Esophagus squamous epithelium (tissue), 5 donors: ENCODE measurements at regions not wholly inside any gene's neighbourhood (a gene's known extent, or its start where the extent isn't known, plus 50 kb on each side); places are given as distances from the start of the nearest gene placed in this dataset.

Experiments
- DNase-seq: peaks from one replicate; lab custom pipeline; 2025; lab: John Stamatoyannopoulos, UW
- H3K27ac ChIP-seq, 4 donors: fragments of 200-600 bp; sonication (generic); one replicate each; pipeline ENCODE4 v1.5.1; 2016 to 2019; ENCODE audit warnings: mild to moderate bottlenecking in 1 of 4
- H3K27me3 ChIP-seq, 4 donors: fragments of 200-600 bp; sonication (generic); 1 replicate in 3 of 4; 2 replicates in 1 of 4; pipeline versions ENCODE4 v1.5.1 to v1.6.0; 2017 to 2021; ENCODE audit warnings: antibody characterized with exemption in 1 of 4
- H3K36me3 ChIP-seq, 3 donors: fragments of 200-600 bp; sonication (generic); one replicate each; pipeline ENCODE4 v1.5.1; 2016 to 2019
- H3K4me1 ChIP-seq, 3 donors: fragments of 200-600 bp; sonication (generic); one replicate each; pipeline ENCODE4 v1.5.1; 2017 to 2019
- H3K4me3 ChIP-seq, 4 donors: fragments of 200-600 bp; sonication (generic); 1 replicate in 3 of 4; 2 replicates in 1 of 4; pipeline ENCODE4 v1.5.1; 2016 to 2019; ENCODE audit warnings: mild to moderate bottlenecking in 2 of 4, moderate library complexity in 1 of 4
- H3K9me3 ChIP-seq, 3 donors: fragments of 200-600 bp; sonication (generic); one replicate each; pipeline ENCODE4 v1.5.1; 2016 to 2019
- CTCF ChIP-seq, 6 experiments: fragments of 450-650 bp in 4 of 6; fragments of 200-600 bp in 2 of 6; sonication (generic) in 2 of 6; IDR thresholded peaks; one replicate each; pipeline ENCODE4 v1.5.1; 2016 to 2019; ENCODE audit warnings: antibody characterized with exemption in 6 of 6, mild to moderate bottlenecking in 4 of 6, moderate library complexity in 4 of 6
- POLR2A ChIP-seq, 4 donors: fragments of 450-650 bp; IDR thresholded peaks; one replicate each; pipeline ENCODE4 v1.6.1; 2017; ENCODE audit warnings: antibody characterized with exemption in 4 of 4, mild to moderate bottlenecking in 4 of 4, moderate library complexity in 3 of 4
- WGBS, 2 donors: methylation state at CpG; one replicate each; pipeline ENCODE4 v1.1.5; 2018; 5-methylcytosine and 5-hydroxymethylcytosine counted together
- intact Hi-C: fragments of 100-400 bp; cut with DNase I; formaldehyde crosslinking; loops from one replicate; pipeline ENCODE4 v1.15.0; 2022
- donor health status: DM: yes; HTN: yes; CAD: no.

DNA sequence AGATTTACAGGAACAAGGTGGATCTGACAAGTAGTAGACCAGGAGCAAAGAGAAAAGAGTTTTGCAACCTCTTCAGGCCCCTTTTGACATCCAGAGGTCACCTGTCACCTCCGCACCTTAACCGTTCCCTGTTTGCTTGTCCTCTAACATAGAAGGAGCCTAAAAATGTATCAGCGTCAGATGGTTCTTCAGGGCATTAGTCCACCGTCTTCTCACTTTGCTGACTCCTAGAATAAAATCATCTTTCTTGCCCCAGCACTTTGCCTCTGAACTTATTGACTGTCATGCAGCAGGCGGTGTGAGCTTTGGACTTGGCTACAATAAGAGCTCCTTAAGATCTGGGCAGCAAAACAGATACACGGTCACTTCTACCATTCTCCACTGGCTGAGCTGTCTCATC, 339.7 kb upstream of the B3GAT1 start:
- intact Hi-C loops: no loop called here
- no peaks in the 10 kb centered on the region for H3K36me3 ChIP-seq
- H3K4me3 ChIP-seq: no peak overlapping the region
- WGBS, 2 donors: 86 to 89% methylated on average over 6 of the region's 6 CpGs
- H3K27me3 ChIP-seq: peaks cover 0 to 3% (median 0%) of the 10 kb centered on the region in 4 donors
- TF ChIP-seq CTCF (IDR thresholded peaks at IDR 0.05) (no peak), POLR2A (IDR thresholded peaks at IDR 0.05) (no peak)
- H3K4me1 ChIP-seq: no peaks in the 10 kb centered on the region
- H3K9me3 ChIP-seq: no peaks in the 10 kb centered on the region
- no peak overlapping the region for H3K27ac ChIP-seq
- DNase-seq: no peak

- Histone ChIP-seq H3K27ac (no peak overlapping the region), H3K4me1 (no peaks in the 10 kb centered on the region), H3K9me3 (no peaks in the 10 kb centered on the region), H3K36me3 (no peaks in the 10 kb centered on the region), H3K27me3 (peaks cover 0 to 3% (median 0%) of the 10 kb centered on the region in 4 donors), H3K4me3 (no peak overlapping the region)
- intact Hi-C loops: no loop called here
- no peak for DNase-seq
- TF ChIP-seq POLR2A (IDR thresholded peaks at IDR 0.05) (no peak), CTCF (IDR thresholded peaks at IDR 0.05) (no peak)
- 68 to 76% methylated on average over 6 to 7 of the region's 8 CpGs for WGBS, 2 donors
These were observed 339.1 kb upstream of the B3GAT1 start for GRCh38 chr11:134751031-134751585.

DNA sequence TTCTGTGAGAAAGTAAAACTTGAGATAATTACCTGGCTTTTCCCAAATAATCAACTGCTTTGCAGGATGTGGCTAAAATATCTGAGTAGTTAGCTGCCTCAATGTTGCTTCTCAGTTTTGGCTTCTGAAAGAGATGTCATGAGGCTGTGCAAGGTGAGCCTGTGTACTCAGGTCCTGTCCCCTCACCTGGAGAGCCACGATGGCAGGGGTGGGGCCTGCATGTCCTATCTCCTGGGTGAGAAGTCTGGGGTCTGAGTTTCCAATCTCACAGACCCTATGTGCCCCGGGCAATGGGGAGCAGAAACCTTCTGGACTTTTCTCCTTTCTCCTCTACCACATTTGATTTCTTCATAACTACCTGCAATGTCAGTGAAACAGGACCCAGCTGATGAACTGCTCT, 338.6 kb upstream of the B3GAT1 start:
- H3K36me3 ChIP-seq: no peaks in the 10 kb centered on the region
- no peak for DNase-seq
- no peaks in the 10 kb centered on the region for H3K9me3 ChIP-seq
- TF ChIP-seq POLR2A (IDR thresholded peaks at IDR 0.05) (no peak), CTCF (IDR thresholded peaks at IDR 0.05) (no peak)
- peaks cover 0 to 3% (median 0%) of the 10 kb centered on the region in 4 donors for H3K27me3 ChIP-seq
- H3K4me3 ChIP-seq: no peak overlapping the region
- intact Hi-C loops: no loop called here
- 33% methylated on average over 2 of the region's 2 CpGs; no CpG with 5 or more reads in 1 of the 2 donors for WGBS, 2 donors
- H3K4me1 ChIP-seq: no peaks in the 10 kb centered on the region
- H3K27ac ChIP-seq: no peak overlapping the region

DNA sequence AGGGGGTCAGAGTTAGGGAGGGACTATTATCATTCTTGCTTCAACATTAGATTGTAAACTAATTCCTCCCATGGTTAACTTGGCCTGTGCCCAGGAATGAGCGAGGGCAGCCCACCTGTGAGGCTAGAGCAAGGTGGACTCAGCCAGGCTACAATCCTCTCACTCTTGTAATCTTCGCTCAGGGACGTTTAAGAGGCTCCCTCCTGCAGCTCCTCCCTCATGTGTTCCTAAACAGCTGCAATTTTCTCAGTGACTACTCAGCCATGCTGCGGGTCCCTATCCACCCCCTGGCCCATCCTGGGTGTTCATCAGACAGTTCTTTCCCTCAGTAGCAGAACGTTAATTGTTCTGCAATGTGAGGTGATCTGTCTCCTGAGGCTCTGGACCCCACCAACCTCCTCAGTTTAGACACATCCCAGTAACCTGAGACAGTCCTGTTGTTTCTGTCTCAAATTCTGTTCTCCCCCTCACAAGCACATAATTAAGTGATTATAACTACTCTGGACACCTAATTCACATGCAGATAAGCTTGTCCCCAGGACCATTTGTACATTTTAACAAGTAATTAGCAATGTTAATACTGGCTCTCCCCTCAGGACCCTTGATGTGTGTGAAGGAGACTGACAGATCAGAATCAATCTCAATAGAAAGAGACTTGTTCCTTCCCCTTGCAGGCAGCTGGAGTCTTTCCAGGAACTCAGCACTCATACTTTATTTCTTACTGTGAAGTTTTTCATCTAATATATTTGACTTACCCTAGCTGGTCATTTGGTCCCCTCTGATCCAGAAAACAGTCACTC, 337.2 kb upstream of the B3GAT1 start:
- H3K9me3 ChIP-seq: no peaks in the 10 kb centered on the region
- H3K4me1 ChIP-seq: no peaks in the 10 kb centered on the region
- H3K36me3 ChIP-seq: no peaks in the 10 kb centered on the region
- intact Hi-C loops: no loop called here
- no peak overlapping the region for H3K27ac ChIP-seq
- H3K4me3 ChIP-seq: no peak overlapping the region
- H3K27me3 ChIP-seq: peaks cover 0 to 3% (median 0%) of the 10 kb centered on the region in 4 donors
- TF ChIP-seq CTCF (IDR thresholded peaks at IDR 0.05): no peak
- no peak for TF ChIP-seq POLR2A (IDR thresholded peaks at IDR 0.05)
- DNase-seq: no peak
- WGBS, 2 donors: 38 to 42% methylated on average over 4 to 5 of the region's 5 CpGs

GRCh38 chr11:134746609-134747008, 334.6 kb upstream of the B3GAT1 start:
- no peak overlapping the region for H3K27ac ChIP-seq
- TF ChIP-seq CTCF (IDR thresholded peaks at IDR 0.05): no peak
- TF ChIP-seq POLR2A (IDR thresholded peaks at IDR 0.05): no peak
- 72 to 75% methylated on average over 2 of the region's 2 CpGs for WGBS, 2 donors
- no peaks in the 10 kb centered on the region for H3K27me3 ChIP-seq
- H3K9me3 ChIP-seq: no peaks in the 10 kb centered on the region
- H3K4me1 ChIP-seq: no peaks in the 10 kb centered on the region
- no peak overlapping the region for H3K4me3 ChIP-seq
- H3K36me3 ChIP-seq: no peaks in the 10 kb centered on the region
- intact Hi-C loops: no loop called here
- no peak for DNase-seq
